SK-N-SH treated with all-trans-retinoic acid at 6 μM for 48 hours (cell line): ENCODE measurements at regions not wholly inside any gene's neighbourhood (a gene's known extent, or its start where the extent isn't known, plus 50 kb on each side); places are given as distances from the start of the nearest gene placed in this dataset.

ENCODE experiments used
- ATAC-seq: fragments of 200-7000 bp; cut with Tn5 transposase; 3 replicates; pipeline ENCODE4 v1.9.1; 2020; ENCODE audit warnings: mild to moderate bottlenecking, moderate library complexity
- ARNTL ChIP-seq: fragments of 450-650 bp; formaldehyde crosslinking; IDR thresholded peaks from 2 replicates; pipeline ENCODE4 v1.5.0; 2020; ENCODE audit warnings: low read depth, mild to moderate bottlenecking, moderate library complexity, borderline replicate concordance
- BACH2 ChIP-seq: fragments of 250-450 bp; sonication (Bioruptor Pico); IDR thresholded peaks from 2 replicates; pipeline ENCODE4 v1.9.0; 2021; ENCODE audit warnings: mild to moderate bottlenecking, borderline replicate concordance
- CSRNP3 ChIP-seq: fragments of 250-450 bp; sonication (Bioruptor Pico); IDR thresholded peaks from 2 replicates; pipeline ENCODE4 v1.5.1; 2021; ENCODE audit warnings: mild to moderate bottlenecking, moderate library complexity
- ESRRG ChIP-seq: fragments of 250-450 bp; sonication (Bioruptor Pico); IDR thresholded peaks from 2 replicates; pipeline ENCODE4 v1.6.1; 2021; ENCODE audit warnings: mild to moderate bottlenecking
- GLIS3 ChIP-seq: fragments of 250-450 bp; sonication (Bioruptor Pico); IDR thresholded peaks from 2 replicates; pipeline ENCODE4 v1.5.0; 2020; ENCODE audit warnings: mild to moderate bottlenecking, moderate library complexity
- ISL1 ChIP-seq: fragments of 250-450 bp; sonication (Bioruptor Pico); IDR thresholded peaks from 2 replicates; pipeline ENCODE4 v2.1.2; 2022; ENCODE audit warnings: mild to moderate bottlenecking, moderate library complexity
- OSR1 ChIP-seq: fragments of 250-450 bp; sonication (Bioruptor Pico); IDR thresholded peaks from 2 replicates; pipeline ENCODE4 v1.8.0; 2022; ENCODE audit warnings: moderate library complexity, mild to moderate bottlenecking, inconsistent platforms
- PATZ1 ChIP-seq: fragments of 250-450 bp; sonication (Bioruptor Pico); IDR thresholded peaks from 2 replicates; pipeline ENCODE4 v1.8.0; 2020; ENCODE audit warnings: mild to moderate bottlenecking, moderate library complexity, borderline replicate concordance
- POU6F1 ChIP-seq: fragments of 250-450 bp; sonication (Bioruptor Pico); IDR thresholded peaks from 2 replicates; pipeline ENCODE4 v1.8.0; 2021; ENCODE audit warnings: low read depth, mild to moderate bottlenecking, moderate library complexity, borderline replicate concordance
- PPARA ChIP-seq: fragments of 250-450 bp; sonication (Bioruptor Pico); IDR thresholded peaks from 2 replicates; pipeline ENCODE4 v1.5.0; 2020; ENCODE audit warnings: mild to moderate bottlenecking, borderline replicate concordance
- RARB ChIP-seq: fragments of 250-450 bp; sonication (Bioruptor Pico); IDR thresholded peaks from 2 replicates; pipeline ENCODE4 v1.8.0; 2021; ENCODE audit warnings: mild to moderate bottlenecking, moderate library complexity
- TCF4 ChIP-seq: fragments of 250-450 bp; sonication (Bioruptor Pico); IDR thresholded peaks from 2 replicates; pipeline ENCODE4 v1.8.0; 2021; ENCODE audit warnings: mild to moderate bottlenecking, moderate library complexity, borderline replicate concordance
- TOX ChIP-seq: fragments of 250-450 bp; sonication (Bioruptor Pico); IDR thresholded peaks from 2 replicates; pipeline ENCODE4 v1.8.0; 2021; ENCODE audit warnings: mild to moderate bottlenecking, moderate library complexity, borderline replicate concordance
- TSHZ2 ChIP-seq: fragments of 250-450 bp; sonication (Bioruptor Pico); IDR thresholded peaks from 2 replicates; pipeline ENCODE4 v1.5.0; 2020; ENCODE audit warnings: mild to moderate bottlenecking, moderate library complexity
- ZFP3 ChIP-seq: fragments of 250-450 bp; sonication (Bioruptor Pico); IDR thresholded peaks from 2 replicates; pipeline ENCODE4 v1.5.0; 2020; ENCODE audit warnings: mild to moderate bottlenecking, moderate library complexity
- ZFP30 ChIP-seq: fragments of 450-650 bp; formaldehyde crosslinking; IDR thresholded peaks from 2 replicates; pipeline ENCODE4 v1.5.0; 2022; ENCODE audit warnings: mild to moderate bottlenecking, moderate library complexity
- ZNF565 ChIP-seq: fragments of 450-650 bp; formaldehyde crosslinking; conservative IDR thresholded peaks from 2 replicates; pipeline ENCODE4 v1.5.0; 2020; ENCODE audit warnings: low read depth, mild to moderate bottlenecking, moderate library complexity
- ZNF70 ChIP-seq: fragments of 450-650 bp; formaldehyde crosslinking; IDR thresholded peaks from 2 replicates; pipeline ENCODE4 v1.5.0; 2020; ENCODE audit warnings: mild to moderate bottlenecking, moderate library complexity
- ZNF8 ChIP-seq: fragments of 450-650 bp; formaldehyde crosslinking; IDR thresholded peaks from 2 replicates; pipeline ENCODE4 v1.5.0; 2020; ENCODE audit warnings: mild to moderate bottlenecking, moderate library complexity

GRCh38 chr16:86424398-86424797 lies 85.9 kb upstream of the FOXF1 start:
- TF ChIP-seq ESRRG (CRISPR knock-in tag): no peak
- TF ChIP-seq RARB: no peak
- no peak for TF ChIP-seq ZNF8 (CRISPR knock-in tag)
- no peak for TF ChIP-seq OSR1 (CRISPR knock-in tag)
- no peak for TF ChIP-seq TCF4 (CRISPR knock-in tag)
- TF ChIP-seq CSRNP3: no peak
- TF ChIP-seq TOX (CRISPR knock-in tag): no peak
- no peak for TF ChIP-seq ZNF565
- TF ChIP-seq BACH2 (CRISPR knock-in tag): no peak
- no peak for TF ChIP-seq POU6F1 (CRISPR knock-in tag)
- TF ChIP-seq ZFP30 (CRISPR knock-in tag): no peak
- no peak for TF ChIP-seq PPARA (CRISPR knock-in tag)
- TF ChIP-seq, all 23 proteins: peak for 0
- ATAC-seq: no peak

GRCh38 chr16:86424985-86425384 lies 85.3 kb upstream of the FOXF1 start:
- no peak for ATAC-seq
- TF ChIP-seq POU6F1 (CRISPR knock-in tag): no peak
- TF ChIP-seq ESRRG (CRISPR knock-in tag): no peak
- no peak for TF ChIP-seq ZNF565
- no peak for TF ChIP-seq OSR1 (CRISPR knock-in tag)
- no peak for TF ChIP-seq GLIS3 (CRISPR knock-in tag)
- TF ChIP-seq ZFP3 (CRISPR knock-in tag): no peak
- no peak for TF ChIP-seq TSHZ2 (CRISPR knock-in tag)
- no peak for TF ChIP-seq PPARA (CRISPR knock-in tag)
- no peak for TF ChIP-seq ZNF70 (CRISPR knock-in tag)
- TF ChIP-seq CSRNP3: no peak
- no peak for TF ChIP-seq TCF4 (CRISPR knock-in tag)
- no peak for TF ChIP-seq BACH2 (CRISPR knock-in tag)
- TF ChIP-seq ISL1 (CRISPR knock-in tag): no peak
- no peak for TF ChIP-seq ZNF8 (CRISPR knock-in tag)
- no peak for TF ChIP-seq TOX (CRISPR knock-in tag)
- no peak for TF ChIP-seq ARNTL (CRISPR knock-in tag)
- TF ChIP-seq PATZ1 (CRISPR knock-in tag): no peak
- TF ChIP-seq, all 23 proteins: peak for 0
